ENCODE measurements at regions not wholly inside any gene's neighbourhood (a gene's known extent, or its start where the extent isn't known, plus 50 kb on each side); places are given as distances from the start of the nearest gene placed in this dataset.

DNA sequence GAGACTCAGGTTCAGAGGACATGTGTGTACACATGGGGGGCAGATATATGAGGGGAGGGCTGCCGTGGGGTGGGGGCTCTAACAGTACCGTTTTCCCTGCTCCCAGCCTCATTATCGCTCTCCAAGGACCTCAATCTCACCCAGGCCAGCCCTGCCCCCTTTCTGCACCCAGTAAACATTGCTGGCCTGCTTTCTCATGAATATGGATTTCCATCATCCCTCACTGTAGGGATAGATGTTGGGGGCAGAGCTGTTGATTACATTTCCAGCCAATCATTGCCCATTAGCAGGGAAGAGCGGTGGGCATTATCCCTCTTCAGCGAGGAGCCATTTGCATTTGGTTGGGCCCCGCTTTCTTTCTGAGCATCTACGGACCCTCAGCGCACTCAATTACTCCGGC, 273.8 kb downstream of the RPS6KC1 start:
- Histone ChIP-seq H3K36me3 (no peaks in the 10 kb centered on the region), H3K27me3 (replicated peaks in 1 of 7) (no peaks in the 10 kb centered on the region), H3K9me3 (no peaks in the 10 kb centered on the region), H3K4me3 (no peak overlapping the region), H3K4me1 (peaks cover 0 to 7% (median 4%) of the 10 kb centered on the region in 6 donors), H3K27ac (no peak overlapping the region)
- TF ChIP-seq POLR2A (IDR thresholded peaks at IDR 0.05): no peak
- TF ChIP-seq POLR2AphosphoS5 (IDR thresholded peaks at IDR 0.05): no peak
- TF ChIP-seq, protein P1, sequence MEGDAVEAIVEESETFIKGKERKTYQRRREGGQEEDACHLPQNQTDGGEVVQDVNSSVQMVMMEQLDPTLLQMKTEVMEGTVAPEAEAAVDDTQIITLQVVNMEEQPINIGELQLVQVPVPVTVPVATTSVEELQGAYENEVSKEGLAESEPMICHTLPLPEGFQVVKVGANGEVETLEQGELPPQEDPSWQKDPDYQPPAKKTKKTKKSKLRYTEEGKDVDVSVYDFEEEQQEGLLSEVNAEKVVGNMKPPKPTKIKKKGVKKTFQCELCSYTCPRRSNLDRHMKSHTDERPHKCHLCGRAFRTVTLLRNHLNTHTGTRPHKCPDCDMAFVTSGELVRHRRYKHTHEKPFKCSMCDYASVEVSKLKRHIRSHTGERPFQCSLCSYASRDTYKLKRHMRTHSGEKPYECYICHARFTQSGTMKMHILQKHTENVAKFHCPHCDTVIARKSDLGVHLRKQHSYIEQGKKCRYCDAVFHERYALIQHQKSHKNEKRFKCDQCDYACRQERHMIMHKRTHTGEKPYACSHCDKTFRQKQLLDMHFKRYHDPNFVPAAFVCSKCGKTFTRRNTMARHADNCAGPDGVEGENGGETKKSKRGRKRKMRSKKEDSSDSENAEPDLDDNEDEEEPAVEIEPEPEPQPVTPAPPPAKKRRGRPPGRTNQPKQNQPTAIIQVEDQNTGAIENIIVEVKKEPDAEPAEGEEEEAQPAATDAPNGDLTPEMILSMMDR (IDR thresholded peaks at IDR 0.05 in 8 of 11, conservative IDR thresholded peaks at IDR 0.05 in 3 of 11): no peak
- DNase-seq: no peak
- intact Hi-C loops (cut with DNase I; ENCODE audit: low total_unique reads): no loop called here
- WGBS, 5 donors: 91 to 97% (median 93%) methylated on average over 9 of the region's 9 CpGs

DNA sequence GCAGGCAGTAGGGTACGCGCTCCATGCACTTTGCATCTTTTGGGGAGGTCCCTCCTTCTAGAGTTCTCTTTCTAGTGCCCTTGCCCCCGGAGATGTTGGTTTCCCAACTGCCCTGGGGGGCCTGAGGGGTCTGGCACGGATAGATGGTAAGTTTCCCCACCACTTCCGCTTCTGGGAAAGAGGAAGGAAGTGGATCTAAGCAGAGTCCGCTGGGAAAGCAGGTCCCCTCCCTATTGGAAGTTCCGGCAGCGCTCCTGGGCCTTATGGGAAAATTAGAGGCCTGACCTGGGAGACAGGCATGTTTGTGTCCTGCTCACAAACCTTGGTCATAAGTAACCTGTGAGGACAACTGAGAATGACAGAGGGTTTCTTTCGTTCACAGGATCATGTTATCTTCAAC, 274.4 kb downstream of the RPS6KC1 start:
- TF ChIP-seq, protein P1 (IDR thresholded peaks at IDR 0.05 in 8 of 11, conservative IDR thresholded peaks at IDR 0.05 in 3 of 11): no peak
- TF ChIP-seq POLR2A (IDR thresholded peaks at IDR 0.05): no peak
- TF ChIP-seq POLR2AphosphoS5 (IDR thresholded peaks at IDR 0.05): no peak
- H3K27me3 ChIP-seq (replicated peaks in 1 of 7): no peaks in the 10 kb centered on the region
- H3K27ac ChIP-seq: no peak overlapping the region
- H3K4me3 ChIP-seq: no peak overlapping the region
- peaks cover 0 to 7% (median 4%) of the 10 kb centered on the region in 6 donors for H3K4me1 ChIP-seq
- H3K9me3 ChIP-seq: no peaks in the 10 kb centered on the region
- intact Hi-C loops (cut with DNase I; ENCODE audit: low total_unique reads): no loop called here
- H3K36me3 ChIP-seq: no peaks in the 10 kb centered on the region
- DNase-seq: no peak
- 58 to 64% (median 59%) methylated on average over 9 of the region's 9 CpGs for WGBS, 5 donors

DNA sequence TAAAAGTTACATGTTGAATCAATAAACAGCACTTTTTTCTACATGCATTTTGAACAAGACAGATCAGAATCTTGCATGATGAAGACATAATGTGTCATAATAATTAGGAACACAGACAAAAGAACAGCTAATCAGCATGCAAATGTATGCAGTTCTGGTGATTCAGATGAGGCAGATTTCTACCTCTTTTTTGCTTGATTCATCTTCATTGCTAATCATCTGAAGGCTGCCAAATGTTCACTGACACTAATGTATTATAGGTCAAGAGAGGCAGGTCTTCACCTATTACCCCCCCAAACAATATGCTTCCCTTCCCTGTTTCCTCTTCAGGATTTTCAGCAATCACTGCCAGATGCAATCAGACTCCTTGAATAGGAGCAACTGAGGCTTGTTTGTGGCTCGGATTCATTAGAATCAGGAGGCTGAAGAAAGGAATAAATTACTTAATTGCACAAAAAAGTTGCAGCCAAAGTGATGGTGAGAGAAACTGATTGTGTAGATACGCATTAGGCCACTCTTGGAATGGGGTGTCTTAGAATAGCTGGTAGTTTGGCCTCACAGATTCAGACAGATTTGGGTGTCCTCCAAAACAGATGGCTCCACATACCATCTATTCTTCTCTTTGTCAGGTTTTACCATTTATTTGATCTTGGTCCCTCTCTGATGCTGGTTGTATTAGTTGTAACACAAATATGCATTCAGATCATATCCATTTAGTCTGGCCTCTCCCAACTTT, 275.4 kb downstream of the RPS6KC1 start:
- Histone ChIP-seq H3K36me3 (no peaks in the 10 kb centered on the region), H3K4me3 (no peak overlapping the region), H3K27ac (no peak overlapping the region), H3K9me3 (no peaks in the 10 kb centered on the region), H3K27me3 (replicated peaks in 1 of 7) (no peaks in the 10 kb centered on the region), H3K4me1 (peaks cover 0 to 7% (median 4%) of the 10 kb centered on the region in 6 donors)
- intact Hi-C loops (cut with DNase I; ENCODE audit: low total_unique reads): no loop called here
- DNase-seq: no peak
- WGBS, 5 donors: 72 to 83% (median 76%) methylated on average over 2 of the region's 2 CpGs
- TF ChIP-seq POLR2A (IDR thresholded peaks at IDR 0.05) (no peak), POLR2AphosphoS5 (IDR thresholded peaks at IDR 0.05) (no peak)
- TF ChIP-seq, protein P1 (IDR thresholded peaks at IDR 0.05 in 8 of 11, conservative IDR thresholded peaks at IDR 0.05 in 3 of 11): no peak

DNA sequence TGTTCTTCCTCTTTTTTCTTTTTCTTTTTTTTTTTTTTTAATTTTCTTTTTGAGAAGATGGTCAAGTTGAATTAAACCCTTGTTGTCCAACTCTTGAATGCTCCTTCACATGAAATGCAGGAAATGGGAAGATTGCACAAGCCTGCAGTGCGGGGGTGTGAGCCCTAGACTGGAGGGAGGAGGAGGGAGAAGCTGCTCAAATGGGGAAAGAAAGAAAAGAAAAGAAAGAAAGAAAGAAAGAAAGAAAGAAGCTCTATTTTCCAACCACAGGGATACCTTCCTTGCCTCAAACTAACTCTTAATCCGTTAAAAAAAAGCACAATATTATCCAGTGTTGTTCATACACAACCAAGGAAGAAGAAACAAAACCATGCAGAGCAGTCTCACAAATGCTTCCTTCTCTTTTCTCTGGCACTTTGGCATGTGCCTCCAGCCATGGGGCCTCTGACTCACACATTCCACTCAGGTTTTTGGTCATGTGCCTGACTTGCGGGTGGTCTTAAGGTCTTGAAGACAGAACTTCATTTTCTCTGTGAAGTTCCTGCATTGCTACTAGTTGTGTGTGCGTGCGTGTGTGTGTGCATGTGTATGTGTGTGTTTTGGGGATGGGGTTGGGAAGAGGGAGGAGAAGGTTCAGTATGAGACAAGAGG, 276.1 kb downstream of the RPS6KC1 start:
- H3K27ac ChIP-seq: no peak overlapping the region
- no peak overlapping the region for H3K4me3 ChIP-seq
- intact Hi-C loops (cut with DNase I; ENCODE audit: low total_unique reads): no loop called here
- no peaks in the 10 kb centered on the region for H3K36me3 ChIP-seq
- H3K4me1 ChIP-seq: peaks cover 0 to 7% (median 4%) of the 10 kb centered on the region in 6 donors
- no peaks in the 10 kb centered on the region for H3K9me3 ChIP-seq
- DNase-seq: no peak
- H3K27me3 ChIP-seq (replicated peaks in 1 of 7): no peaks in the 10 kb centered on the region
- WGBS, 5 donors: 64 to 78% (median 68%) methylated on average over 5 of the region's 5 CpGs
- no peak for TF ChIP-seq POLR2A (IDR thresholded peaks at IDR 0.05)
- TF ChIP-seq, protein P1 (IDR thresholded peaks at IDR 0.05 in 8 of 11, conservative IDR thresholded peaks at IDR 0.05 in 3 of 11): no peak
- no peak for TF ChIP-seq POLR2AphosphoS5 (IDR thresholded peaks at IDR 0.05)
